ENCODE measurements at regions not wholly inside any gene's neighbourhood (a gene's known extent, or its start where the extent isn't known, plus 50 kb on each side); places are given as distances from the start of the nearest gene placed in this dataset.
A peak's percentile ranks its signal among the peaks of the same experiment; 100 is the strongest.
"Not testable (repeated sequence)": the region's sequence is repeated elsewhere in the genome, so short reads cannot be mapped to it uniquely, and the experiment has no call there.

DNA sequence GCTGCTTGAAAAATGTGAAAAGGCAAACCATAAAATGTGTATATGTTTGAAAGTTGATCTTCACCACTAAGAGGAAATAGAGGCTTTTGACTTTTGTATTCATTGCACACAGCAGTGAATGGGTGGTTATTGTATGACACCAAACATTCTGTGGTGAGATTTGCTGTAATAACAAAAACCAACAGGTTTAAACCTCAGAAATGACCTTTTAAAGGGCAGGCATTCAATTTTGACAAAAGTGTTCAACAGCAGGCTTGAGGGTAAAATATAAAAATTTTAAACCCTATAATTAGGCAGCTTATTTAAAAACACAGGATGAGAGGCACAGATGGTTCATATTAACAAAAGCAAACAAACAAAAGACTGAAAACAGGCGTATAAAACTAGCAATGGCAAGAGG is 128.1 kb upstream of the NUDT12 start:
- TF ChIP-seq, protein P1, sequence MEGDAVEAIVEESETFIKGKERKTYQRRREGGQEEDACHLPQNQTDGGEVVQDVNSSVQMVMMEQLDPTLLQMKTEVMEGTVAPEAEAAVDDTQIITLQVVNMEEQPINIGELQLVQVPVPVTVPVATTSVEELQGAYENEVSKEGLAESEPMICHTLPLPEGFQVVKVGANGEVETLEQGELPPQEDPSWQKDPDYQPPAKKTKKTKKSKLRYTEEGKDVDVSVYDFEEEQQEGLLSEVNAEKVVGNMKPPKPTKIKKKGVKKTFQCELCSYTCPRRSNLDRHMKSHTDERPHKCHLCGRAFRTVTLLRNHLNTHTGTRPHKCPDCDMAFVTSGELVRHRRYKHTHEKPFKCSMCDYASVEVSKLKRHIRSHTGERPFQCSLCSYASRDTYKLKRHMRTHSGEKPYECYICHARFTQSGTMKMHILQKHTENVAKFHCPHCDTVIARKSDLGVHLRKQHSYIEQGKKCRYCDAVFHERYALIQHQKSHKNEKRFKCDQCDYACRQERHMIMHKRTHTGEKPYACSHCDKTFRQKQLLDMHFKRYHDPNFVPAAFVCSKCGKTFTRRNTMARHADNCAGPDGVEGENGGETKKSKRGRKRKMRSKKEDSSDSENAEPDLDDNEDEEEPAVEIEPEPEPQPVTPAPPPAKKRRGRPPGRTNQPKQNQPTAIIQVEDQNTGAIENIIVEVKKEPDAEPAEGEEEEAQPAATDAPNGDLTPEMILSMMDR (conservative IDR thresholded peaks at IDR 0.05; ENCODE audit: low read length) = no peak
- no peak for DNase-seq (ENCODE audit: low read depth)

DNA sequence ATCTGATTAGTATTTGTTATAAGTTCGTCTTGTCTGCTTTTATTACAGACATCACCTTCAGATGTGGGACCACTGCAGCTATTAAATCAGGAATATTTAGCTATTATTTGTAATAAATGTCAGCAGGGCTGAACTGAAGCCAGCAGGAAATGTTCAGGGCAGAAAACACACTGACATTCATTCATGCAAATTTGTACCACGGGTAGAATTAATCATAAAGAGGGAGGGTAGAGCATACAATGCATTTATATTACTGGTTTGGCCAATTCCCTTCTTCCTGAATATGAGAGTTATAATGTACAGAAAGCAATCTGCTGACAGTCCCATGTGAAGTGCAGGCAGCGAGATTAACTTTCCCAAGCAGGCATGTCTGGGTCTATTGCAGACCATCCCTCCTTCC is 117.3 kb upstream of the NUDT12 start:
- TF ChIP-seq, protein P1 (conservative IDR thresholded peaks at IDR 0.05; ENCODE audit: low read length) = no peak
- no peak overlapping the region for H3K4me3 ChIP-seq (ENCODE audit: low read length)
- DNase-seq (ENCODE audit: low read depth) = no peak

More for the DNA sequence above, 128.1 kb upstream of the NUDT12 start:
- H3K4me3 ChIP-seq (ENCODE audit: low read length) = no peak overlapping the region

DNA sequence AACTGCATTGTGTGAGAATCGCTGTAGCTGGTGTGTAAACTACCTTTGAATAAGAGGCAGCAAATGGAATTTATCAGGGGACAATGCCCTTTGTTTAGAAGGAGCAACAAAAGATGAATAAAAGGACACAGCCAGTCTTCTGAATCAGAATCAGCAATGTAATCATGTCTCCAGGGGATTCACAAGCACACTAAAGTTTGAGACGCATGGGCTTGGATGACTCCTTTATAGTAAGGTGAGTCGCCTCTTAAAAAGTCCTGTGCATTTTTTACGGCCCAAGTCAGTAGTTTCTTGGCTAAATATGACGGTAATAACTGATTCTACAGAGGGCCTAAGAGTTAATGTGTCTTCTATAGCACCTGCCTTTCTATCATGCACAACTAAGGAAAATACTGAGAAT is 113.6 kb upstream of the NUDT12 start:
- DNase-seq (ENCODE audit: low read depth) = peak; percentile 7
- H3K4me3 ChIP-seq (ENCODE audit: low read length) = not testable (repeated sequence)

DNA sequence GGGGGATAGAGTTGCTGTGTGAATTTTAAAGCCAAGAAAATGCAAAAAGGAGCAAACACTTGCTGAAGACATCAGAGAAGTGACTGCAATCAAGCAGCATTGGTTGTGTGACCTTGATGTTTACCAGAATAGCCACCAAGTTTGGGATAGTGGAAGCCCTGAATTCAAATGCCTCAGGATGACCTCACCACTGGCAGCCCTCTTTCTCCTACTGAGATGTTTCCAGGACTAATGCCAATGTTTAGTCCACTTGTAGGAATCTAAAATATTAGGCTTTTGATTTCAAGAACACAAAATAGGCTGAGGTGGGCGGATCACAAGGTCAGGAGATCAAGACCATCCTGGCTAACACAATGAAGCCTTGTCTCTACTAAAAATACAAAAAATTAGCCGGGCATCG is 112.2 kb upstream of the NUDT12 start:
- no peak overlapping the region for H3K4me3 ChIP-seq (ENCODE audit: low read length)
- TF ChIP-seq, protein P1 (conservative IDR thresholded peaks at IDR 0.05; ENCODE audit: low read length) = no peak
- DNase-seq (ENCODE audit: low read depth) = peak; percentile 1

DNA sequence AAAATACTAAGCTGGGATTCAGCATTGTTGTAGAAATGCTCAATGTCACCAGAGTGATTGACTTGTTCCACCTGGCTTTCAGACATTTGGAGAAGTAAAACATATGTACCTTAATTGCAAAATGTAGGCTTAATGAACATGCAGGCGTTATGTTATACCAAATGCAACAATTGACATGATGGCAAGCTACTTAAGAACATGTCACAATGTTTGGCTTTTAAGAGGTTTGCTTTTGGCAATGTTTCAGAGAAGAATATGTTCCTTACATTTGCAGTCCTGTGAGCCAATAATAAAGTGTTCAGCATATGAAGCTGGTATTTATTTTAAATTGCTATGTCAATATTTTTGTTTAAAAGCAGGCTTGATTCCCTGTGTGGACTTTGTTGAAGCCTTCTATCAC is 111.7 kb upstream of the NUDT12 start:
- no peak overlapping the region for H3K4me3 ChIP-seq (ENCODE audit: low read length)
- TF ChIP-seq, protein P1 (conservative IDR thresholded peaks at IDR 0.05; ENCODE audit: low read length) = no peak
- DNase-seq (ENCODE audit: low read depth) = no peak

DNA sequence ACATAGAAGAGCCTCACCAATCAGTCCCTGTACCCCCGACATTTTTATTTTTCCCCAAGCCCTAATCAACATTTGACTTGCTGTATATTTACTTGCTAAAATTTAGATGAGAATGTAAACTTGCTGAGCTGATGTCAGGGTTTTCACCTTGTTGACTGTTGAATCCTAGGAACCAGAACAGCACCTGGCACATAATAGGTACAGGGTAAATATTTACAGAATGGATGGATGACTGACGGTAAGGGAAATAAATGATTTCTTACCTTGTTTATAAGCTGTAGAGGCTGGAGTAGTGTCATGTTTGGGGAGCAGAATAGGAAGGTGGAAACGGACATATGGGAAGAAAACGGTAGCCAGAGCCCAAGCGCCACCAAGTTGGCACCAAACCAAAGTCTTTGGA is 107.0 kb upstream of the NUDT12 start:
- TF ChIP-seq, protein P1 (conservative IDR thresholded peaks at IDR 0.05; ENCODE audit: low read length) = no peak
- no peak for DNase-seq (ENCODE audit: low read depth)
- no peak overlapping the region for H3K4me3 ChIP-seq (ENCODE audit: low read length)

DNA sequence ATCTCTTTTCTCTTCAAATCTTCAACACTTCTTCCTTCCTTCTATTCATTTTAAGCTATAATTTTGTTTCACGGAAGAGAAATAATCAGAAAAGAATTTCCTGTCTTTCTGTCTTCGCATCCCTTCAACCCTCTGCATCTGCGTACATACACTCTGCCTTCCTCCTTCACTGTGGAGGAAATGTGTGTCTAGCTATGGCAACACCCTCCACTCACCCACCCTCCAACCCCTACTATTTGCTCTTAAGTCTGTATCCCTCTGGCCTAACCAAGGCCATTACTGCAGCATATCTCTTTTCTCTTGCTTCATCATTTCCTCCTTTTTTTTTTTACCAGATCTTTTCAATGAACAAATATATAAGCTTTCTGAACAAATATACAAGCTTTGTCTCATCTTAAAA is 105.7 kb upstream of the NUDT12 start:
- TF ChIP-seq, protein P1 (conservative IDR thresholded peaks at IDR 0.05; ENCODE audit: low read length) = no peak
- DNase-seq (ENCODE audit: low read depth) = no peak
- no peak overlapping the region for H3K4me3 ChIP-seq (ENCODE audit: low read length)

DNA sequence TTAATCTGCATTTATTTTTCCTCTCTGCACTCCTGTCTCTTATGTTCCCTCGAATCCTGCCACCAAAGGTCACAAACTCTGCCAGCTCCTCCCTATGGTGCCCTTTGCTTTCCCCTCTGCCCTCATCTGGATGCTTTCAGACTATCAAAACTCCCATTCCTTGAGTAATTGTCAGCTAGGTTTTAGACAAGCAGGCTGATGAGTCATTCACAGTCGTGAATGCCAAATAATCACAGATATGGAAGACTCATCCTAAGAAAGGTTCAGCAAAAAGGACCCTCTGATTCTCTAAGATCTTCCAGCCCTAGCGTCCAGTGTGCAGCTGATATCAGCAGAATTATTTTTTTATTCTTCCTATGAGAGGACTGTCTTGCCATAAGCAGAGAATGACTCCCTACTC is 104.5 kb upstream of the NUDT12 start:
- TF ChIP-seq, protein P1 (conservative IDR thresholded peaks at IDR 0.05; ENCODE audit: low read length) = no peak
- no peak overlapping the region for H3K4me3 ChIP-seq (ENCODE audit: low read length)
- no peak for DNase-seq (ENCODE audit: low read depth)
